ENCODE measurements at regions not wholly inside any gene's neighbourhood (a gene's known extent, or its start where the extent isn't known, plus 50 kb on each side); places are given as distances from the start of the nearest gene placed in this dataset.

- Histone ChIP-seq H3K9me3 (replicated peaks in 1 of 2; ENCODE audit: control insufficient read depth in 1 of 2, insufficient read depth in 1 of 2, low read length in 2 of 2) (no peaks in the 10 kb centered on the region), H3K4me3 (replicated peaks in 1 of 3; ENCODE audit: low read depth in 2 of 3, low read length in 3 of 3) (no peak overlapping the region), H2AFZ (ENCODE audit: insufficient read depth, low read depth, low read length, poor library complexity, severe bottlenecking) (no peak overlapping the region), H3K9ac (ENCODE audit: insufficient read depth, low read length, poor library complexity, severe bottlenecking) (no peak overlapping the region), H3K36me3 (replicated peaks in 1 of 2; ENCODE audit: control insufficient read depth in 1 of 2, insufficient read depth in 2 of 2, low read length in 2 of 2) (no peaks in the 10 kb centered on the region), H3K4me1 (ENCODE audit: control insufficient read depth in 1 of 2, insufficient read depth in 2 of 2, low read length in 2 of 2) (no peaks in the 10 kb centered on the region), H3K79me2 (ENCODE audit: insufficient read depth, low read length) (no peaks in the 10 kb centered on the region), H4K20me1 (ENCODE audit: insufficient read depth, low read length) (no peaks in the 10 kb centered on the region), H3K27ac (ENCODE audit: low read depth in 1 of 2, low read length in 2 of 2) (no peak overlapping the region), H3K4me2 (replicated peaks; ENCODE audit: extremely low read depth, low read length, poor library complexity, severe bottlenecking) (no peak overlapping the region), H3K27me3 (ENCODE audit: control insufficient read depth in 2 of 2, insufficient read depth in 2 of 2, low read length in 2 of 2) (no peaks in the 10 kb centered on the region)
- no peaks in the 10 kb centered on the region for H3K36me3 Mint-ChIP-seq
- peaks cover 0 to 2% (median 0%) of the 10 kb centered on the region in 7 donors for H3K9me3 Mint-ChIP-seq
- H3K4me1 Mint-ChIP-seq, result no peaks in the 10 kb centered on the region
- no peak overlapping the region for H3K4me3 Mint-ChIP-seq
- no peaks in the 10 kb centered on the region for H3K27me3 Mint-ChIP-seq (ENCODE audit: low read depth in 3 of 3)
- 100% methylated on average over 3 of the region's 6 CpGs for WGBS (ENCODE audit: insufficient coverage)
- no peak overlapping the region for H3K27ac Mint-ChIP-seq
- TF ChIP-seq CTCF (IDR thresholded peaks at IDR 0.05), result no peak
- no peak for DNase-seq
- intact Hi-C loops (cut with micrococcal nuclease), result no loop called here
Measured at GRCh38 chr3:189563853-189564563, 67.2 kb upstream of the TP63 start.

GRCh38 chr3:189566550-189567130 lies 64.5 kb upstream of the TP63 start:
- Mint-ChIP-seq H3K4me1 (no peaks in the 10 kb centered on the region), H3K27me3 (ENCODE audit: low read depth in 3 of 3) (no peaks in the 10 kb centered on the region), H3K27ac (no peak overlapping the region), H3K36me3 (no peaks in the 10 kb centered on the region), H3K4me3 (no peak overlapping the region), H3K9me3 (no peaks in the 10 kb centered on the region)
- no CpG with 5 or more reads among the region's 2 CpGs for WGBS (ENCODE audit: insufficient coverage)
- Histone ChIP-seq H3K4me1 (ENCODE audit: control insufficient read depth in 1 of 2, insufficient read depth in 2 of 2, low read length in 2 of 2) (no peaks in the 10 kb centered on the region), H3K79me2 (ENCODE audit: insufficient read depth, low read length) (no peaks in the 10 kb centered on the region), H3K36me3 (replicated peaks in 1 of 2; ENCODE audit: control insufficient read depth in 1 of 2, insufficient read depth in 2 of 2, low read length in 2 of 2) (no peaks in the 10 kb centered on the region), H3K4me3 (replicated peaks in 1 of 3; ENCODE audit: low read depth in 2 of 3, low read length in 3 of 3) (no peak overlapping the region), H3K27me3 (ENCODE audit: control insufficient read depth in 2 of 2, insufficient read depth in 2 of 2, low read length in 2 of 2) (no peaks in the 10 kb centered on the region), H3K9ac (ENCODE audit: insufficient read depth, low read length, poor library complexity, severe bottlenecking) (no peak overlapping the region), H3K27ac (ENCODE audit: low read depth in 1 of 2, low read length in 2 of 2) (no peak overlapping the region), H3K9me3 (replicated peaks in 1 of 2; ENCODE audit: control insufficient read depth in 1 of 2, insufficient read depth in 1 of 2, low read length in 2 of 2) (no peaks in the 10 kb centered on the region), H4K20me1 (ENCODE audit: insufficient read depth, low read length) (no peaks in the 10 kb centered on the region), H3K4me2 (replicated peaks; ENCODE audit: extremely low read depth, low read length, poor library complexity, severe bottlenecking) (no peak overlapping the region), H2AFZ (ENCODE audit: insufficient read depth, low read depth, low read length, poor library complexity, severe bottlenecking) (no peak overlapping the region)
- intact Hi-C loops (cut with micrococcal nuclease), result no loop called here
- no peak for TF ChIP-seq CTCF (IDR thresholded peaks at IDR 0.05)
- DNase-seq, result no peak
